Ovary (tissue), 3 donors: ENCODE measurements at regions not wholly inside any gene's neighbourhood (a gene's known extent, or its start where the extent isn't known, plus 50 kb on each side); places are given as distances from the start of the nearest gene placed in this dataset.

Experiments
- EP300 ChIP-seq: sonication (generic); formaldehyde crosslinking; IDR thresholded peaks from one replicate; pipeline ENCODE4 v1.6.1; 2017; ENCODE audit warnings: antibody characterized with exemption
- TF ChIP-seq, protein P1 (sequence below), 3 donors: fragments of 450-650 bp in 2 of 3; fragments of 200-600 bp in 1 of 3; IDR thresholded peaks; one replicate each; pipeline versions ENCODE4 v1.5.1 to v1.8.0; 2016 to 2022; ENCODE audit warnings: antibody characterized with exemption in 3 of 3, mild to moderate bottlenecking in 1 of 3
- donor health status: DM: no; HTN: no; CAD: no.

DNA sequence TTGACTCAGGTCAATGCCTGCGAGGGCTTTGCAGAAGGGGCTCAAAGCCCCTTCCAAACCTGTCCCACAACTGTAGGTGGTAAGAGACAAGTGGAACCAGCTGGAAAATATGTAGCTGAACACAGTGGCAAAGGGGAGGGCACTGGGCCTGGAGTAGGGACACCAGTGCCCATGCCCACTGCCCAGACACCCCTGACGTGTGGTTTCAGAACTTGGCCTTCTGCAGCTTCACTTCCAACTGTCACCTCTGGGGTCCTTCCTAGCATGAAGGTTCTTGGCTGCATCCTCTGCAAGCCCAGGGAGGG is 233.1 kb upstream of the IRX1 start:
- TF ChIP-seq, protein P1, sequence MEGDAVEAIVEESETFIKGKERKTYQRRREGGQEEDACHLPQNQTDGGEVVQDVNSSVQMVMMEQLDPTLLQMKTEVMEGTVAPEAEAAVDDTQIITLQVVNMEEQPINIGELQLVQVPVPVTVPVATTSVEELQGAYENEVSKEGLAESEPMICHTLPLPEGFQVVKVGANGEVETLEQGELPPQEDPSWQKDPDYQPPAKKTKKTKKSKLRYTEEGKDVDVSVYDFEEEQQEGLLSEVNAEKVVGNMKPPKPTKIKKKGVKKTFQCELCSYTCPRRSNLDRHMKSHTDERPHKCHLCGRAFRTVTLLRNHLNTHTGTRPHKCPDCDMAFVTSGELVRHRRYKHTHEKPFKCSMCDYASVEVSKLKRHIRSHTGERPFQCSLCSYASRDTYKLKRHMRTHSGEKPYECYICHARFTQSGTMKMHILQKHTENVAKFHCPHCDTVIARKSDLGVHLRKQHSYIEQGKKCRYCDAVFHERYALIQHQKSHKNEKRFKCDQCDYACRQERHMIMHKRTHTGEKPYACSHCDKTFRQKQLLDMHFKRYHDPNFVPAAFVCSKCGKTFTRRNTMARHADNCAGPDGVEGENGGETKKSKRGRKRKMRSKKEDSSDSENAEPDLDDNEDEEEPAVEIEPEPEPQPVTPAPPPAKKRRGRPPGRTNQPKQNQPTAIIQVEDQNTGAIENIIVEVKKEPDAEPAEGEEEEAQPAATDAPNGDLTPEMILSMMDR (IDR thresholded peaks at IDR 0.05), result no peak
- TF ChIP-seq EP300, result no peak
